HG03064 (cell line): ENCODE measurements at regions not wholly inside any gene's neighbourhood (a gene's known extent, or its start where the extent isn't known, plus 50 kb on each side); places are given as distances from the start of the nearest gene placed in this dataset.
"Not testable (repeated sequence)": the region's sequence is repeated elsewhere in the genome, so short reads cannot be mapped to it uniquely, and the experiment has no call there.

ENCODE experiments used
- ATAC-seq: cut with Tn5 transposase; IDR thresholded peaks from one replicate; pipeline ENCODE4 v1.9.1; 2021; ENCODE audit warnings: low read depth; ENCODE audit not compliant: unreplicated experiment

GRCh38 chr9:82488313-82489200 is 500.0 kb downstream of the SPATA31D1 start:
- ATAC-seq: no peak

- ATAC-seq: no peak
Observed at GRCh38 chr9:82489201-82489821, 500.7 kb downstream of the SPATA31D1 start.

- ATAC-seq: no peak
Observed at GRCh38 chr9:82490019-82490499, 501.5 kb downstream of the SPATA31D1 start.

GRCh38 chr9:82490821-82491220 is 502.2 kb downstream of the SPATA31D1 start:
- not testable (repeated sequence) for ATAC-seq

GRCh38 chr9:82491604-82492003 is 503.0 kb downstream of the SPATA31D1 start:
- no peak for ATAC-seq

- no peak for ATAC-seq
Observed at GRCh38 chr9:82492274-82492673, 503.7 kb downstream of the SPATA31D1 start.

- no peak for ATAC-seq
Observed at GRCh38 chr9:82495884-82496777, 507.6 kb downstream of the SPATA31D1 start.

GRCh38 chr9:82498541-82499317 is 510.2 kb downstream of the SPATA31D1 start:
- ATAC-seq: no peak

GRCh38 chr9:82499337-82499736 is 510.8 kb downstream of the SPATA31D1 start:
- no peak for ATAC-seq

- ATAC-seq: no peak
Observed at GRCh38 chr9:82504620-82505019, 516.0 kb downstream of the SPATA31D1 start.

GRCh38 chr9:82511626-82512025 is 523.1 kb downstream of the SPATA31D1 start:
- no peak for ATAC-seq

- ATAC-seq: no peak
Observed at GRCh38 chr9:82512728-82513127, 524.2 kb downstream of the SPATA31D1 start.

- ATAC-seq: no peak
Observed at GRCh38 chr9:82513242-82513751, 524.7 kb downstream of the SPATA31D1 start.

GRCh38 chr9:82513976-82514735 is 525.6 kb downstream of the SPATA31D1 start:
- ATAC-seq: no peak

- ATAC-seq: no peak
Observed at GRCh38 chr9:82518868-82519267, 530.3 kb downstream of the SPATA31D1 start.

GRCh38 chr9:82519332-82519731 is 530.8 kb downstream of the SPATA31D1 start:
- ATAC-seq: no peak

GRCh38 chr9:82524407-82524806 is 535.8 kb downstream of the SPATA31D1 start:
- ATAC-seq: no peak

- no peak for ATAC-seq
Observed at GRCh38 chr9:82526577-82526976, 536.4 kb downstream of the RASEF start.

GRCh38 chr9:82531795-82532194 is 531.1 kb downstream of the RASEF start:
- no peak for ATAC-seq
